B cell (primary cell): ENCODE measurements at regions not wholly inside any gene's neighbourhood (a gene's known extent, or its start where the extent isn't known, plus 50 kb on each side); places are given as distances from the start of the nearest gene placed in this dataset.

ENCODE experiments used
- ATAC-seq: fragments of 200-7000 bp; cut with Tn5 transposase; one replicate; pipeline ENCODE4 v1.10.0; 2021; ENCODE audit warnings: low read depth, mild to moderate bottlenecking, moderate number of reproducible peaks, moderate library complexity
- CTCF ChIA-PET: fragments of 350-600 bp; sonication (Branson Sonifier 250); formaldehyde crosslinking; loops from one replicate; lab custom pipeline; 2021; ENCODE audit warnings: antibody characterized with exemption, inconsistent platforms; lab: Charles Lee
- POLR2A ChIA-PET: fragments of 350-600 bp; sonication (Branson Sonifier 250); formaldehyde crosslinking; loops from one replicate; lab custom pipeline; 2021; ENCODE audit warnings: antibody characterized with exemption; lab: Charles Lee
- DNase-seq: peaks from one replicate; pipeline ENCODE4 v3.0.0; 2013
- H2AFZ ChIP-seq: 2 replicates; pipeline ENCODE4 v1.6.1; 2012; ENCODE audit warnings: mild to moderate bottlenecking, low read depth, low read length; ENCODE audit not compliant: insufficient read depth, poor library complexity, severe bottlenecking
- H3K27ac ChIP-seq, 2 donors: 1 replicate in 1 of 2; 2 replicates in 1 of 2; pipeline ENCODE4 v1.5.1; 2012 to 2013; ENCODE audit warnings: low read length in 2 of 2, mild to moderate bottlenecking in 2 of 2, moderate library complexity in 1 of 2
- H3K27me3 ChIP-seq, 4 experiments: fragments of 200-600 bp in 1 of 4; sonication (generic) in 1 of 4; replicated peaks in 1 of 4; 1 replicate in 2 of 4; 2 replicates in 2 of 4; pipeline versions ENCODE4 v1.6.1 to v1.7.0; 2013 to 2016; ENCODE audit warnings: low read length in 3 of 4, mild to moderate bottlenecking in 2 of 4, mixed read lengths in 1 of 4, moderate library complexity in 1 of 4; ENCODE audit not compliant: insufficient read depth in 4 of 4, control insufficient read depth in 3 of 4; ENCODE audit errors: control extremely low read depth in 1 of 4
- H3K36me3 ChIP-seq, 2 experiments: replicated peaks in 1 of 2; 1 replicate in 1 of 2; 2 replicates in 1 of 2; pipeline versions ENCODE4 v1.6.1 to v1.7.1; 2013; ENCODE audit warnings: low read length in 1 of 2; ENCODE audit not compliant: insufficient read depth in 2 of 2, control insufficient read depth in 1 of 2; ENCODE audit errors: control extremely low read depth in 1 of 2, extremely low read depth in 1 of 2
- H3K4me1 ChIP-seq, 2 donors: fragments of 200-600 bp in 1 of 2; sonication (generic) in 1 of 2; 1 replicate in 1 of 2; 2 replicates in 1 of 2; pipeline versions ENCODE4 v1.5.1 to v1.6.1; 2013 to 2017; ENCODE audit warnings: low read length in 2 of 2; ENCODE audit not compliant: control insufficient read depth in 2 of 2, insufficient read depth in 2 of 2
- H3K4me2 ChIP-seq: replicated peaks from 2 replicates; pipeline ENCODE3; 2012; ENCODE audit warnings: mild to moderate bottlenecking, low read depth, low read length; ENCODE audit not compliant: poor library complexity, severe bottlenecking
- H3K4me3 ChIP-seq, 5 experiments: fragments of 200-600 bp in 1 of 5; sonication (generic) in 1 of 5; 1 replicate in 3 of 5; 2 replicates in 2 of 5; pipeline versions ENCODE4 v1.5.1 to v1.7.0; 2011 to 2016; ENCODE audit warnings: low read length in 4 of 5, mild to moderate bottlenecking in 4 of 5, low read depth in 2 of 5, control low read depth in 1 of 5, moderate library complexity in 1 of 5; ENCODE audit not compliant: insufficient read depth in 1 of 5; ENCODE audit errors: control extremely low read depth in 1 of 5, extremely low read depth in 1 of 5
- H3K79me2 ChIP-seq: fragments of 200-600 bp; sonication (generic); one replicate; pipeline ENCODE4 v1.6.0; 2016; ENCODE audit warnings: low read length; ENCODE audit not compliant: control insufficient read depth, insufficient read depth
- H3K9ac ChIP-seq: fragments of 200-600 bp; sonication (generic); 2 replicates; pipeline ENCODE4 v1.6.1; 2017; ENCODE audit warnings: mild to moderate bottlenecking, low read length, moderate library complexity
- H3K9me3 ChIP-seq, 3 donors: one replicate each; pipeline versions ENCODE4 v1.6.1 to v1.7.1; 2013; ENCODE audit warnings: low read length in 2 of 3; ENCODE audit not compliant: control insufficient read depth in 2 of 3, insufficient read depth in 1 of 3; ENCODE audit errors: control extremely low read depth in 1 of 3
- H4K20me1 ChIP-seq: 2 replicates; pipeline ENCODE4 v1.6.0; 2012; ENCODE audit warnings: mild to moderate bottlenecking, low read length; ENCODE audit not compliant: insufficient read depth, control insufficient read depth, poor library complexity, severe bottlenecking
- H3K27ac Mint-ChIP-seq: one replicate; pipeline ENCODE4 v1.8.0; 2021; ENCODE audit warnings: mixed read lengths
- H3K27me3 Mint-ChIP-seq: one replicate; pipeline ENCODE4 v1.8.0; 2021; ENCODE audit warnings: mixed read lengths
- H3K4me1 Mint-ChIP-seq: one replicate; pipeline ENCODE4 v1.8.0; 2021; ENCODE audit warnings: mixed read lengths
- H3K4me3 Mint-ChIP-seq: one replicate; pipeline ENCODE4 v1.8.0; 2021; ENCODE audit warnings: mixed read lengths
- H3K9me3 Mint-ChIP-seq: one replicate; pipeline ENCODE4 v1.8.0; 2022; ENCODE audit warnings: mixed read lengths; ENCODE audit not compliant: insufficient read depth
- CTCF ChIP-seq: fragments of 200-600 bp; IDR thresholded peaks from one replicate; pipeline ENCODE4 v1.8.0; 2022; ENCODE audit warnings: antibody characterized with exemption, mild to moderate bottlenecking
- EZH2 ChIP-seq: IDR thresholded peaks from 2 replicates; pipeline ENCODE4 v1.6.1; 2012; ENCODE audit warnings: borderline replicate concordance, low read depth, mild to moderate bottlenecking, moderate library complexity, low read length; ENCODE audit not compliant: insufficient read depth, poor library complexity, severe bottlenecking
- WGBS: methylation state at CpG from one replicate; pipeline ENCODE4 v1.1.5; 2013; ENCODE audit warnings: missing lambda C conversion rate; ENCODE audit not compliant: insufficient coverage; 5-methylcytosine and 5-hydroxymethylcytosine counted together
- intact Hi-C: fragments of 100-400 bp; cut with micrococcal nuclease; formaldehyde crosslinking; loops from one replicate; pipeline ENCODE4 v1.10.0; 2022

- peaks cover 0 to 6% (median 0%) of the 10 kb centered on the region in 3 donors for H3K9me3 ChIP-seq
- no peak overlapping the region for H3K9ac ChIP-seq
- no peak overlapping the region for H3K4me3 ChIP-seq
- no peaks in the 10 kb centered on the region for H3K36me3 ChIP-seq
- no peak for DNase-seq
- H3K27me3 Mint-ChIP-seq, result no peaks in the 10 kb centered on the region
- no peak overlapping the region for H3K27ac ChIP-seq
- H3K79me2 ChIP-seq, result no peaks in the 10 kb centered on the region
- no peaks in the 10 kb centered on the region for H3K27me3 ChIP-seq
- POLR2A ChIA-PET, result no interaction called here
- no peaks in the 10 kb centered on the region for H3K4me1 ChIP-seq
- H3K9me3 Mint-ChIP-seq, result no peaks in the 10 kb centered on the region
- H3K4me2 ChIP-seq, result no peak overlapping the region
- WGBS, result no CpG with 5 or more reads among the region's 3 CpGs
- no peaks in the 10 kb centered on the region for H4K20me1 ChIP-seq
- no peak overlapping the region for H3K4me3 Mint-ChIP-seq
- CTCF ChIA-PET, result no interaction called here
- ATAC-seq, result no peak
- H3K27ac Mint-ChIP-seq, result no peak overlapping the region
- no peak overlapping the region for H2AFZ ChIP-seq
- no peak for TF ChIP-seq EZH2
- TF ChIP-seq CTCF, result no peak
- H3K4me1 Mint-ChIP-seq, result no peaks in the 10 kb centered on the region
- intact Hi-C loops, result no loop called here
Measured at GRCh38 chr5:8765886-8766285, 780.0 kb downstream of the SEMA5A start.

- Histone ChIP-seq H3K4me1 (no peaks in the 10 kb centered on the region), H3K27me3 (no peaks in the 10 kb centered on the region), H3K27ac (no peak overlapping the region), H3K9me3 (peaks cover 0 to 5% (median 0%) of the 10 kb centered on the region in 3 donors), H3K79me2 (no peaks in the 10 kb centered on the region), H2AFZ (no peak overlapping the region), H3K4me2 (no peak overlapping the region), H3K9ac (no peak overlapping the region), H4K20me1 (no peaks in the 10 kb centered on the region), H3K36me3 (no peaks in the 10 kb centered on the region), H3K4me3 (no peak overlapping the region)
- no CpG with 5 or more reads among the region's 1 CpG for WGBS
- no peaks in the 10 kb centered on the region for H3K27me3 Mint-ChIP-seq
- no peak overlapping the region for H3K4me3 Mint-ChIP-seq
- no peak overlapping the region for H3K27ac Mint-ChIP-seq
- intact Hi-C loops, result no loop called here
- ChIA-PET POLR2A (no interaction called here), CTCF (no interaction called here)
- ATAC-seq, result no peak
- no peaks in the 10 kb centered on the region for H3K9me3 Mint-ChIP-seq
- DNase-seq, result no peak
- no peak for TF ChIP-seq EZH2
- TF ChIP-seq CTCF, result no peak
- H3K4me1 Mint-ChIP-seq, result no peaks in the 10 kb centered on the region
Measured at GRCh38 chr5:8766448-8766847, 779.4 kb downstream of the SEMA5A start.
